NCI-H748 (cell line): ENCODE measurements at regions not wholly inside any gene's neighbourhood (a gene's known extent, or its start where the extent isn't known, plus 50 kb on each side); places are given as distances from the start of the nearest gene placed in this dataset.
A peak's percentile ranks its signal among the peaks of the same experiment; 100 is the strongest.

Experiments used
- DNase-seq: peaks from one replicate; lab custom pipeline; 2025; ENCODE audit not compliant: unreplicated experiment; lab: John Stamatoyannopoulos, UW

- DNase-seq, result no peak
These were observed 146.4 kb downstream of the BMP4 start for GRCh38 chr14:53810221-53810620.

DNA sequence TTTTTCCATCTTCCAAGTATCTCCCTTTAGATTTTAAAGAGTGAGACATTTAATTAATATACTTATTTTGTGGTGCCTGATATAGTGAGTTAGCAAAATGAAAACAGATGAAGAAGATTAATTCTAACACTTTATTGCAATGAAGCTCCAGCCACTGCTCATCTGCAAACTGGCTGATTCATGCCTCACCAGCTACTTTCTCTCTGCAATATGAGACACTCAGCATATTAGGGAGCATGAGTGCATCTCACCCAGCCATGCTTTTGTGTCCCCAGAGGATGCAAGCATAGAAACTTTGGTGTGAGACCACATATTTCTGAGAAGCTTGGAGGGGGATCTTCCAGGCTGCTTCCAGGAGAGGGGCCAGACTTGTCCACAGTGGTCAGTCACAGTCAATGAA, 148.6 kb downstream of the BMP4 start:
- DNase-seq, result no peak

- DNase-seq, result no peak
These were observed 149.1 kb downstream of the BMP4 start for GRCh38 chr14:53807542-53807941.

DNA sequence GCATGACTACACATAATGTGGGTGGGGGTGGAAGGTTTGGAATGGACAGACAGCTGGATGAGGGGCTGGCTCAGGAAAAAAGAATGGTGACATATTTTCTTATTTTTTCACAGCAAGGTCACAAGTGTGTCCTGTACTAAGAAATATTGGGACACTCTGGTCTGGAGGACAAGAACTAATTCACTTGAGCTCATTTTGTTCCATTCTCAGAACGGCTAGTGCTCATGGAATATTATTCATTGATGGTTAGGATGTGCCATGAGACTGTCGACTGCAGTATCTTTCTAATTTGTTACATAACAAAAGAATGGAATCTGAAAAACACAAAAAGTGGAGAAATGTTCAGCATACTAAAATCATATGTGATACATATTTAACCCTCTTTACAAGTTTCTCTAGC, 149.5 kb downstream of the BMP4 start:
- DNase-seq, result no peak

- no peak for DNase-seq
These were observed 159.9 kb downstream of the BMP4 start for GRCh38 chr14:53796734-53797133.

GRCh38 chr14:53793790-53794505, 162.7 kb downstream of the BMP4 start:
- DNase-seq, result peak; percentile 71

DNA sequence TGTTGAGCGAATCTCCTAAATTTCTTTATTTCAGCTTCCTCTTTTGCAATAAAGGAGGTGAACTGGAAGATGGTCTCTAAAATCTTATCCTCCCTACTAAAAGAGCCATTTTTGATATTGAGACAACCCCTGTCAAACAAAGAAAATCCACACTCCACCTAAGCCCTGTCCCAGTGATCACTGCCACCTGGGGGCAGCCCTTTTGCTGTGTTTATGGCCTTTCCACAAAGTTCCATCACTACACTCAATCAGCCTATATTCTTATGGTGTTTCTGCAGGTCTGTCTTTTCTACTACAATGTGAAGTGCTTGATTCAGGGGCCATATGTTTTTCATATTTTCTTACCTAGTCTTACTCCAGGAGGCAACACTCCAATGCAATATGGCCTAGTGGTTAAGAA, 163.7 kb downstream of the BMP4 start:
- no peak for DNase-seq

- no peak for DNase-seq
These were observed 165.7 kb downstream of the BMP4 start for GRCh38 chr14:53790731-53791500.

GRCh38 chr14:53788566-53788965, 168.1 kb downstream of the BMP4 start:
- no peak for DNase-seq

GRCh38 chr14:53786045-53786444, 170.6 kb downstream of the BMP4 start:
- DNase-seq, result no peak

DNA sequence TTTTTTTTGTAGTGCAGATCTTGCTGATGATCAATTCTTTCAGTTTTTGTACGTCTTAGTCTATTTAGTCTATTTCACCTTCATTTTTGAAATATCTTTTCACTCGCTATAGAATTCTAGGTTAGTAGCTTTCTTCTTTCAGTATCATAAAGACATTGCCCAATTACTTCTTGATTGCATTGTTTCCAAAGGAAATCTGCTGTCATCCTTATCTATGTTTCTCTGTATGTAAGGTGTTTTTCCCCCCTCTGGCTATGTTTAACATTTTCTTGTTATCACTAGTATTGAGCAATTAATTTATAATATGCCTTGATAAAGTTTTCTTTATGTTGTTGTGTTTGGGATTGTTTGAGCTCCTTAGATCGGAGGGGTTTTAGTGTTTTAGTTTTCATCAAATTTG, 171.9 kb downstream of the BMP4 start:
- DNase-seq, result no peak

GRCh38 chr14:53783256-53783655, 173.4 kb downstream of the BMP4 start:
- no peak for DNase-seq

- DNase-seq, result no peak
These were observed 176.5 kb downstream of the BMP4 start for GRCh38 chr14:53780051-53780555.

- no peak for DNase-seq
These were observed 177.3 kb downstream of the BMP4 start for GRCh38 chr14:53779301-53779700.

- no peak for DNase-seq
These were observed 178.4 kb downstream of the BMP4 start for GRCh38 chr14:53778263-53778662.

- no peak for DNase-seq
These were observed 183.7 kb downstream of the BMP4 start for GRCh38 chr14:53772936-53773335.

DNA sequence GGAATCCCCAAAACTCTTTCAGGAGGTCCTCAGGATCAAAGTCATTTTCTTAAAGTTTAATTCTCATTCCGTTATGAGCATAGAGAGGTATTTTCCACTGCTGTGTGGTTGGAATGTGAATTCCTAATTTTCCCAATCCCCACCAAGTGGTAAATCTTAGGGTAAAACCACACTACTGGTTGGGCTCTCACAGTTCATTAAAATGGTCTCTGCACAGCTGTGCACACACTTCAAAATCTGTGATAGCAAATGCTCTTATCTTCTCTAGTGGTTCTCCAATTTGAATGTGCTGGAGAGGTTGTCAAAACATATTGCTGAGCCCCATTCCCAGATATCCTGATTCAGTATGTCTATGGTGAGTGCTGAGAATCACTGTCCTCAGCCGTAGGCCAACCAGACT, 189.1 kb downstream of the BMP4 start:
- DNase-seq, result no peak

DNA sequence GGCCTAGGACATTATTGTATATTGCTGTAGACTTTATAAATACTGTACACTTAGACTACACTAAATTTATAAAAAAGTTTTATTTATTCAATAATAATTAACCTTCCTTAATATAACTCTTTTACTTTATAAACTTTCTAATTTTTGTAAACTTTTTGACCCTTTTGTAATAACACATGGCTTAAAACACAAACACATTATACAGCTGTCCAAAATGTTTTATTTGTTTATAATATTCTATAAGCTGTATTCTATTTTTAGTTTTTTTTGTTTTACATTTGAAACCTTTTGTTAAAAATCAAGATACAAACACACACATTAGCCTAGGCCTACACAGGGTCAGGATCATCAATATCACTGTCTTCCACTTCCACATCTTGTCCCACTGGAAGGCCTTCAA, 190.0 kb downstream of the BMP4 start:
- no peak for DNase-seq

DNA sequence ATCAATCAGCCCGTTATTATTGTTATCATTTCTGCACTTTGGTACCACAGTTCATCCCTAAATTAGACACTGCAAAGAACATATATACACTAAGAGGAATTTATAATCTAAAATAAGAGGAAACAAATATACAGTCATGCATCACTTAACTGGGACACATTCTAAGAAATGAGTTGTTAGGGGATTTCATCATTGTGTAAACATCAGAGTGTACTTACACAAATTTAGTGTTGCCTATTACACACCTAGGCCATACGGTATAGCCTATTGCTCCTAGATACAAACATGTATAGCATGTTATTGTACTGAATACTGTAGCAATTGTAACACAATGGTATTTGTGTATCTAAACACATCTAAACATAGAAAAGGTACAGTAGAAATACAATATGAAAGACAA, 190.5 kb downstream of the BMP4 start:
- DNase-seq, result no peak

- no peak for DNase-seq
These were observed 191.8 kb downstream of the BMP4 start for GRCh38 chr14:53764846-53765245.

DNA sequence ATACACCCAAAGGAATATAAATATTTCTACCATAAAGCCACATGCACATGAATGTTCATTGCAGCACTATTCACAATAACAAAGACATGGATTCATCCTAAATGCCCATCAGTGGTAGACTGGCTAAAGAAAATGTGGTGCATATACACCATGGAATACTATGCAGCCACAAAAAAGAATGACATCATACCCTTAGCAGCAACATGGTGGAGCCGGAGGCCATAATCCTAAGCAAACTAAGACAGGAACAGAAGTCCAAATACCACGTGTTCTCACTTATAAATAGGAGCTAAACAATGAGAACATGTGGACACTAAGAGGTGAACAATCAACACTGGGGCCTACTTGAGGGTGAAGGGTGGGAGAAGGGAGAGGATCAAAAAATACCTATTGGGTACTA, 198.5 kb downstream of the BMP4 start:
- no peak for DNase-seq

GRCh38 chr14:53757732-53758131, 198.9 kb downstream of the BMP4 start:
- no peak for DNase-seq
